HG02981 (cell line): ENCODE measurements at regions not wholly inside any gene's neighbourhood (a gene's known extent, or its start where the extent isn't known, plus 50 kb on each side); places are given as distances from the start of the nearest gene placed in this dataset.
"Not testable (repeated sequence)": the region's sequence is repeated elsewhere in the genome, so short reads cannot be mapped to it uniquely, and the experiment has no call there.

Experiments used
- ATAC-seq: cut with Tn5 transposase; IDR thresholded peaks from one replicate; pipeline ENCODE4 v1.9.1; 2021; ENCODE audit warnings: mild to moderate bottlenecking, moderate library complexity; ENCODE audit not compliant: unreplicated experiment

GRCh38 chr1:96130432-96130831 is 591.2 kb upstream of the PTBP2 start:
- ATAC-seq, result no peak

GRCh38 chr1:96144636-96145035 is 576.9 kb upstream of the PTBP2 start:
- ATAC-seq, result no peak

GRCh38 chr1:96145492-96145891 is 576.1 kb upstream of the PTBP2 start:
- ATAC-seq, result no peak

- ATAC-seq, result not testable (repeated sequence)
These were observed 568.6 kb upstream of the PTBP2 start for GRCh38 chr1:96152957-96153356.

- no peak for ATAC-seq
These were observed 564.5 kb upstream of the PTBP2 start for GRCh38 chr1:96157101-96157500.

GRCh38 chr1:96159379-96159778 is 562.2 kb upstream of the PTBP2 start:
- ATAC-seq, result no peak

GRCh38 chr1:96164053-96164452 is 557.5 kb upstream of the PTBP2 start:
- ATAC-seq, result no peak

- no peak for ATAC-seq
These were observed 543.5 kb upstream of the PTBP2 start for GRCh38 chr1:96178053-96178452.

GRCh38 chr1:96183485-96183884 is 538.1 kb upstream of the PTBP2 start:
- ATAC-seq, result no peak

- ATAC-seq, result no peak
These were observed 537.7 kb upstream of the PTBP2 start for GRCh38 chr1:96183928-96184327.

- ATAC-seq, result no peak
These were observed 536.4 kb upstream of the PTBP2 start for GRCh38 chr1:96185181-96185580.

- ATAC-seq, result no peak
These were observed 534.6 kb upstream of the PTBP2 start for GRCh38 chr1:96187020-96187419.

GRCh38 chr1:96191165-96191564 is 530.4 kb upstream of the PTBP2 start:
- no peak for ATAC-seq

GRCh38 chr1:96206451-96206850 is 515.1 kb upstream of the PTBP2 start:
- ATAC-seq, result no peak

GRCh38 chr1:96207936-96208335 is 513.6 kb upstream of the PTBP2 start:
- ATAC-seq, result no peak

GRCh38 chr1:96208428-96208827 is 513.2 kb upstream of the PTBP2 start:
- no peak for ATAC-seq

- no peak for ATAC-seq
These were observed 511.5 kb upstream of the PTBP2 start for GRCh38 chr1:96210054-96210453.

GRCh38 chr1:96211202-96211601 is 510.4 kb upstream of the PTBP2 start:
- ATAC-seq, result no peak

GRCh38 chr1:96214982-96215381 is 506.6 kb upstream of the PTBP2 start:
- no peak for ATAC-seq

- no peak for ATAC-seq
These were observed 500.9 kb upstream of the PTBP2 start for GRCh38 chr1:96220651-96221050.

- ATAC-seq, result no peak
These were observed 498.9 kb upstream of the PTBP2 start for GRCh38 chr1:96222701-96223100.

GRCh38 chr1:96224229-96224628 is 497.4 kb upstream of the PTBP2 start:
- not testable (repeated sequence) for ATAC-seq

GRCh38 chr1:96233422-96233821 is 488.2 kb upstream of the PTBP2 start:
- ATAC-seq, result no peak

- no peak for ATAC-seq
These were observed 487.3 kb upstream of the PTBP2 start for GRCh38 chr1:96234299-96234698.
